Muscle of back (tissue), 3 donors: ENCODE measurements at regions not wholly inside any gene's neighbourhood (a gene's known extent, or its start where the extent isn't known, plus 50 kb on each side); places are given as distances from the start of the nearest gene placed in this dataset.
A peak's percentile ranks its signal among the peaks of the same experiment; 100 is the strongest.
"Not testable (repeated sequence)": the region's sequence is repeated elsewhere in the genome, so short reads cannot be mapped to it uniquely, and the experiment has no call there.

Source experiments
- DNase-seq, 3 donors: peaks; one replicate each; pipeline versions ENCODE4 v3.0.0 to v3.0.0-alpha.2; 2013

- no peak for DNase-seq
Observed at GRCh38 chr12:18008642-18009041, 81.4 kb downstream of the RERGL start.

GRCh38 chr12:17999174-17999801 is 90.7 kb downstream of the RERGL start:
- no peak for DNase-seq

- DNase-seq, result peak; percentile 33 to 62 (median 44)
Observed at GRCh38 chr12:17992002-17992656, 97.9 kb downstream of the RERGL start.

DNA sequence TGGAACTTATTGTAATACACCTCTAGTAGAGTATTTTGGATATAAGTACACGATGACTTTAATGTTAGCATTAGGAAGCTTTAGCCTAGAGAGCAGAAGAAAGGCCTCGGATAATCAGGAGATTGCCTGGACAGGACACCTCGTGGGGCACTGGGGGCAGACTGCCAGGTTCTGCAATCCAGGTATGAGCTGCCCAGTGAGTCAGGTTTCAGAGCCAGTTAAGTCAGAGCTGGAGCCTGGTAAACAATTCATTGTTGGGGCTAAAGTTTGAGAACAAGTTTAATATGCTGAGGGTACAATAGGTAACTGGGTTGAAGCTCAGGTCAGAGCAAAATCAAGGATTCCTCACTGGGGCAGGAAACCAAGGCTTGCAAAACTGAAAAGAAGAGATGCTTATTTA is 107.4 kb downstream of the RERGL start:
- no peak for DNase-seq

DNA sequence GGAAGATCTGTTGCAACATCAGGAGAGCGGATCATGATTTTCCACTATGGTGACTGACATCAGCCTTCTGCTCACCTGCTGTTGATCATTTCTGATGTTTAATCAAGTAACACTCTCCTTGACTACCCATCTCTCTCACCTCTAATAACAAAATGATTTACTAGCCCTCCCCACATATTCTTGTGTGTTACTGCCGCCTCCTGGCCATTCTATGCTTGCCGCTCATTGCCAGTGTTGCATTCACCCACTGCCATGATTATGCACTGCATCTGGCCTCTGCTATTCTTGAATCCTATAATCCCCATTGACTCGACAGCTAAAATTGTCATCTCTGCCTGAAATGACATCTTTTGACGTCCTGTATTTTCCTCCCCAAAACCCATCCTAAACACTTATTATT is 113.8 kb downstream of the RERGL start:
- no peak for DNase-seq

GRCh38 chr12:17975763-17976162 is 114.2 kb downstream of the RERGL start:
- DNase-seq, result no peak

DNA sequence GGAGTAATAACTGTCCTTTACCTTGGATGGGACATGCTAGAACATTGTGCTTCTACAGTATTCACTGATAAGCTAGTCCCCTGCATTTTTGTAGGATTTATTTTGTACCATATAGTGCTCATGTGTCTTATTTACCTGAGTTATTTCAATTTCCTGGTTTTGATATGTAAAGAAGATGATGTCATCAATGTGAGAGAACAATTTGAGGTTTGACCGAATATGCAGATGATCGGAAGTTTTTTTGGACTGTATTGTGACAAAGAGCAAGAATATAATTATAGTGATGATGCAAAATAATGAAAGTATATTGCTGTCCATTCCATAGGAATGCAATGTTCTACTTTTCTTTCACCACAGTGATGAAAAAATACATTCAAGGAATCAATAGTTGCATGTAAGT is 114.8 kb downstream of the RERGL start:
- no peak for DNase-seq

DNA sequence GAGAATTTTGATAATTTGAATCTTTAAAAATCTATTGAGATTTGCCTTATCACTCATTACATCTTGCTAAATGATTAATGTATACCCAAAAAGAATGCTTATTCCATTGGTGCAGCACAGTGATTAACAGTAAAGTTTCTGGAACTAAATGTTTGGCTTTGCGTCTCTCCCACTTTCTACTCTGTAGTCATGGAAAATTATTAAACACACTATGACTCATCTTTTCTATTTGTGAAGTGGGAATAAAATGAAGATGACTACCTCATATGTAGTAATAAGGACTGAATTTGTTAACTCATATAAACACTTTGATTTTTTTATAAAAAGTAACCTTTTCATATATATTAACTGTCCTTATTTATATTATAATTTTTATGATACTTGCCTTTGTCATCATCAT is 118.1 kb downstream of the RERGL start:
- no peak for DNase-seq

GRCh38 chr12:17954788-17955187 is 135.2 kb downstream of the RERGL start:
- no peak for DNase-seq

DNA sequence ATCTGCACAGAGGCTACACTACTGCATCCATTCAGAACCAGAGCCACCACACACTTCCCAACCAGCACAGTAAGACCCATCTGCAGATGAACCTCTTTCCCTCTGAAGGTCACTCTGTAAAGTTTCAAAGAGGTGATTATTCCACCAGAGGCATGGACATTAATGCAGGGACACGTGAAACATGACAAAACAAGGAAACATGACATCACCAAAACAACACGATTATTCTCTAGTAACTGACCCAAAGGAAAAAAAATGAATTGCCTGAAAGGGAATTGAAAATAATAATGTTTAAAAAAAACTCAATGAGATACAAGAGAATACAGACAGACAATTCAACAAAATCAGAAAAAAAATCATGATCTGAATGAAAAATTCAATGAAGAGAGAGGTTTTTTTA is 139.1 kb downstream of the RERGL start:
- DNase-seq, result no peak

DNA sequence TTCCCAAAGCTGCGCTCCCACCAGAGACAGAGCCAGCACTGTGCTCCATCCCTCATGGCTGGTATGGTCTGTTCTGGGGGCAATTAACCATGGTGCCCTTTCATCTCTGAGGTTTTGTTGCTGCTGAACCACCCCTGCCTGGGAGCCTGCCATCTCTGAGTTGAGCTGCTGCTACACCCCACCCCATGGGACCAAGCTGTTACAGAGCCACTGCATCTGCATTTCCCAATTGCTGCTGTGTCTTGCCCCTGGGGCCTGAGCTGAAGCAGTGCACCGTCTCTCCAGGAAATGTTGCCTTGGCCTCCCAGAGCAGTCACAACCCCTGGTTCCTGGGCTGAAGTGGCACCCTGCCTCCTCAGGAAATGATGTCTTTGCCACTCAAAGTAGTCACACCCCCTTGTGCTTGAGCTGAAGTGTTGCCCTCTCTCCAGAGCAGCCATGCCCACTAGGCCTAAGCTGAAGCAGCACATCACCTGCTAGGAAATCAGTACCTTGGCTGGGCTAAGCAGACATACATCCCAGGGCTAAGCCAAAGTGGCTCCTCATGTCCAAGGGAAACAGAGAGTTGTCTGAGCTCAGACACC is 140.3 kb downstream of the RERGL start:
- DNase-seq, result no peak

- DNase-seq, result peak in 1 of 3 donors; percentile 47
Observed at GRCh38 chr12:17928708-17929366, 161.2 kb downstream of the RERGL start.

GRCh38 chr12:17918013-17918412 is 172.0 kb downstream of the RERGL start:
- no peak for DNase-seq

DNA sequence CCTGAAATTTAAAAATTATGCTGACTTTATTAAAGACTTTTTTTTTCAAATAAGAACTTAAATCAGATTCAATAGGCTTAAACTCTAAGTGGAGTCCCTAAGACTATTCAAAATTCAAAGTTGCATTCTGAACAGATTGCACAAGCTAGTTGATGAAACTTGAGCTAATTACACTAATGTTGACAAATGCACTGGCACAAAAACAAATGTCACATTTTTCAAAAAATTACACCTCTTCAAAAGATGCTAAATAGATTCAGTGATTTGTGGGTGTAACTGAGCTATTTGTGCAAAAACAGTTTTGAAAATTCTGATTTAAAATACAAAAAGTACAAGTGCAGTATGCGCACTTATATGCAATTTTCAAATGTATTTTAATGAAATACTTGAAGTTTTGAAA is 205.4 kb downstream of the RERGL start:
- DNase-seq, result no peak

GRCh38 chr12:17878714-17879113 is 211.3 kb downstream of the RERGL start:
- no peak for DNase-seq

DNA sequence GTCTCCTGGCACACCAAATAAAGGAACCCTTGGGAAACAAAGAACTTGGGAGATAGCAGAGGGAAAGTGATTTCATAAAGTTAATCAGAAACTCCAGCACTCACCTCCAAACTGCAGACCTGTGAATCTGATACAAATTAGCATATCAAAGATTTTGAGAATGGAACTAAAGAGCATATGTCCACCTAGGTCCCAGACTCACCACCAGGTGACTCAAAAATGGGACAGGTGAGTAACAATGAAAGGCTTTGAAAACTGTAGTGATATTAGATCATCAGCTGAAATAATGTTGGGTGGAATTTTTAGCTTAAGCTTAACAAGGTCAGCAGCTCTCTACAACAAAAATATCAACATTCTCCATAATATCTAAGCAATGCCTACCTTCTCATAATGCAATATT is 214.8 kb downstream of the RERGL start:
- no peak for DNase-seq

GRCh38 chr12:17866802-17867201 is 223.2 kb downstream of the RERGL start:
- no peak for DNase-seq

GRCh38 chr12:17855548-17855947 is 234.4 kb downstream of the RERGL start:
- not testable (repeated sequence) for DNase-seq

DNA sequence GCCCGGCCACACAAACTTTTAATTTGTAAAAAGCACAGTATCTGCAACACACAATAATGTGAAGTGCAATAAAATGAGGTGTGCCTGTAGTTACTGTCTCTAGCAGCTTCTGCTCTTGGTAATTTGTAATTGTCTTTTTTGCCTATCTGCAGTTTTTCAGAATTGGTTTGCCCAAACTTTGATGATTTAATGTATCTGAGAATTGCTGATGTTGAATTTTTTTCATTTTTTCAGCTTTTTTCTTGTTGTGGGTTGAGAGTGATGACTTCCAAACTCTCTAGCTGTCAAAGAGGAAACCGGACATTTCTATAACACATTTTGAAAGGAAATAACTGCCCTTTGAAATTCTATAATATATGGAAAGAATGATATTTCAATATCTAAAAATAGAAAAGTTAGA is 236.9 kb downstream of the RERGL start:
- no peak for DNase-seq

- DNase-seq, result no peak
Observed at GRCh38 chr12:17841496-17841895, 248.5 kb downstream of the RERGL start.

- no peak for DNase-seq
Observed at GRCh38 chr12:17829813-17830212, 260.2 kb downstream of the RERGL start.

- no peak for DNase-seq
Observed at GRCh38 chr12:17818931-17819330, 271.1 kb downstream of the RERGL start.

DNA sequence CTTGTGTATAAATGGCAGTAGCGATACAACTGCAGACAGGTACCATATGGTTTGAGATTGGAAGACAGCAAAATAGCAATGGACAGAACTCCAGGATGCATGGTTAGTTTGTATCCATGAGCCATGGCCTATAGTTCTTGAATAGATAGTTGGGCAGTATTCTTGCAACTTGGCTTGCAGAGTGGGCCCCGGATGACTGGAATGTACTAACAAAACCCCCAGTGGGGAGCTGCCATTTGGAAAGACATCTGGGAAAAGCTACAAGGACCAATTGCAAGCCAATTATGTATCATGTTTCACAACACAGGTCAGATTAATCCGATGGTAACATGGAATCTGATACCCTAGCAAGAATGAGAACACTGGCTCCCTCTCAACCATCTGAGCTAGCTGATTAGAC is 279.6 kb downstream of the RERGL start:
- no peak for DNase-seq
